ENCODE measurements at regions not wholly inside any gene's neighbourhood (a gene's known extent, or its start where the extent isn't known, plus 50 kb on each side); places are given as distances from the start of the nearest gene placed in this dataset.

GRCh38 chr5:133701871-133702270, 89.5 kb upstream of the FSTL4 start:
- ChIA-PET POLR2A (no interaction called here), CTCF (no interaction called here)
- H3K27ac ChIP-seq (ENCODE audit: low read depth in 1 of 2, low read length in 2 of 2) = no peak overlapping the region
- H3K9me3 ChIP-seq (ENCODE audit: control insufficient read depth in 1 of 2, insufficient read depth in 1 of 2, low read length in 2 of 2) = no peaks in the 10 kb centered on the region
- H3K9me3 Mint-ChIP-seq = no peaks in the 10 kb centered on the region
- H3K4me1 ChIP-seq (ENCODE audit: insufficient read depth, low read length) = no peaks in the 10 kb centered on the region
- H3K27ac Mint-ChIP-seq = no peak overlapping the region
- H3K4me3 ChIP-seq (ENCODE audit: low read length) = no peak overlapping the region
- DNase-seq = no peak
- no peak for TF ChIP-seq CTCF (IDR thresholded peaks at IDR 0.05)
- no peaks in the 10 kb centered on the region for H3K27me3 ChIP-seq (ENCODE audit: control insufficient read depth in 1 of 2, insufficient read depth in 2 of 2, low read length in 2 of 2)
- intact Hi-C loops (cut with DNase I, micrococcal nuclease) = no loop called here
- H3K4me3 Mint-ChIP-seq = no peak overlapping the region
- H3K4me1 Mint-ChIP-seq (ENCODE audit: low read depth) = no peaks in the 10 kb centered on the region
- no peaks in the 10 kb centered on the region for H3K36me3 ChIP-seq (ENCODE audit: insufficient read depth, low read length)
- H3K36me3 Mint-ChIP-seq (ENCODE audit: low read depth) = no peaks in the 10 kb centered on the region
- no peak for ATAC-seq (ENCODE audit: poor library complexity)
- no peaks in the 10 kb centered on the region for H3K27me3 Mint-ChIP-seq

GRCh38 chr5:133700251-133700650, 87.9 kb upstream of the FSTL4 start:
- H3K27me3 Mint-ChIP-seq = no peaks in the 10 kb centered on the region
- H3K4me3 ChIP-seq (ENCODE audit: low read length) = no peak overlapping the region
- CTCF ChIA-PET = no interaction called here
- no peaks in the 10 kb centered on the region for H3K36me3 ChIP-seq (ENCODE audit: insufficient read depth, low read length)
- H3K27ac Mint-ChIP-seq = no peak overlapping the region
- no peaks in the 10 kb centered on the region for H3K9me3 ChIP-seq (ENCODE audit: control insufficient read depth in 1 of 2, insufficient read depth in 1 of 2, low read length in 2 of 2)
- ATAC-seq (ENCODE audit: poor library complexity) (no peak), DNase-seq (no peak)
- no peaks in the 10 kb centered on the region for H3K36me3 Mint-ChIP-seq (ENCODE audit: low read depth)
- intact Hi-C loops (cut with DNase I, micrococcal nuclease) = no loop called here
- H3K4me1 ChIP-seq (ENCODE audit: insufficient read depth, low read length) = no peaks in the 10 kb centered on the region
- H3K4me1 Mint-ChIP-seq (ENCODE audit: low read depth) = no peaks in the 10 kb centered on the region
- no peaks in the 10 kb centered on the region for H3K9me3 Mint-ChIP-seq
- no peak for TF ChIP-seq CTCF (IDR thresholded peaks at IDR 0.05)
- no peaks in the 10 kb centered on the region for H3K27me3 ChIP-seq (ENCODE audit: control insufficient read depth in 1 of 2, insufficient read depth in 2 of 2, low read length in 2 of 2)
- POLR2A ChIA-PET = no interaction called here
- no peak overlapping the region for H3K4me3 Mint-ChIP-seq
- H3K27ac ChIP-seq (ENCODE audit: low read depth in 1 of 2, low read length in 2 of 2) = no peak overlapping the region

GRCh38 chr5:133698646-133699526, 86.5 kb upstream of the FSTL4 start:
- Histone ChIP-seq H3K9me3 (ENCODE audit: control insufficient read depth in 1 of 2, insufficient read depth in 1 of 2, low read length in 2 of 2) (no peaks in the 10 kb centered on the region), H3K36me3 (ENCODE audit: insufficient read depth, low read length) (no peaks in the 10 kb centered on the region), H3K4me1 (ENCODE audit: insufficient read depth, low read length) (no peaks in the 10 kb centered on the region), H3K27me3 (ENCODE audit: control insufficient read depth in 1 of 2, insufficient read depth in 2 of 2, low read length in 2 of 2) (no peaks in the 10 kb centered on the region), H3K4me3 (ENCODE audit: low read length) (no peak overlapping the region), H3K27ac (ENCODE audit: low read depth in 1 of 2, low read length in 2 of 2) (no peak overlapping the region)
- ChIA-PET CTCF (interaction anchor here (0.6 to 0.7 kb wide), 2 partner anchors 21 to 1807 kb away, joined by 3 to 4 read pairs; no protein-coding TSS in a partner anchor), POLR2A (no interaction called here)
- H3K27me3 Mint-ChIP-seq = no peaks in the 10 kb centered on the region
- no peaks in the 10 kb centered on the region for H3K36me3 Mint-ChIP-seq (ENCODE audit: low read depth)
- TF ChIP-seq CTCF (IDR thresholded peaks at IDR 0.05) = no peak
- DNase-seq (no peak), ATAC-seq (ENCODE audit: poor library complexity) (no peak)
- H3K9me3 Mint-ChIP-seq = no peaks in the 10 kb centered on the region
- no peak overlapping the region for H3K4me3 Mint-ChIP-seq
- intact Hi-C loops (cut with DNase I, micrococcal nuclease) = no loop called here
- H3K4me1 Mint-ChIP-seq (ENCODE audit: low read depth) = peaks cover 5% of the 10 kb centered on the region
- no peak overlapping the region for H3K27ac Mint-ChIP-seq
